HEK293T (cell line): ENCODE measurements at regions not wholly inside any gene's neighbourhood (a gene's known extent, or its start where the extent isn't known, plus 50 kb on each side); places are given as distances from the start of the nearest gene placed in this dataset.

Source experiments
- CTCF ChIA-PET: fragments of 350-600 bp; formaldehyde crosslinking; extraction: SDS; loops from one replicate; lab custom pipeline; 2021; ENCODE audit warnings: antibody characterized with exemption, inconsistent platforms; lab: Yijun Ruan, JAX
- POLR2A ChIA-PET: fragments of 350-600 bp; formaldehyde crosslinking; extraction: SDS; loops from one replicate; lab custom pipeline; 2020; ENCODE audit warnings: antibody characterized with exemption, inconsistent platforms; lab: Yijun Ruan, JAX
- DNase-seq: peaks from one replicate; pipeline ENCODE4 v3.0.0; 2012; ENCODE audit warnings: mixed read lengths; ENCODE audit errors: extremely low spot score
- ARNT ChIP-seq: fragments of 450-650 bp; IDR thresholded peaks from 2 replicates; pipeline ENCODE4 v1.6.1; 2017; ENCODE audit warnings: mild to moderate bottlenecking
- BHLHE40 ChIP-seq: fragments of 450-650 bp; IDR thresholded peaks from 2 replicates; pipeline ENCODE4 v1.6.1; 2016; ENCODE audit warnings: mild to moderate bottlenecking, moderate library complexity, borderline replicate concordance
- CTBP1 ChIP-seq: fragments of 450-650 bp; IDR thresholded peaks from 2 replicates; pipeline ENCODE4 v1.6.1; 2016; ENCODE audit warnings: borderline replicate concordance
- ELF4 ChIP-seq: fragments of 450-650 bp; IDR thresholded peaks from 2 replicates; pipeline ENCODE4 v1.6.1; 2017; ENCODE audit warnings: antibody characterized with exemption
- FOXA1 ChIP-seq: fragments of 450-650 bp; IDR thresholded peaks from 2 replicates; pipeline ENCODE4 v1.6.1; 2016; ENCODE audit warnings: mild to moderate bottlenecking
- FOXK2 ChIP-seq: fragments of 450-650 bp; IDR thresholded peaks from 2 replicates; pipeline ENCODE4 v1.6.1; 2016; ENCODE audit warnings: mild to moderate bottlenecking
- FOXM1 ChIP-seq: fragments of 450-650 bp; IDR thresholded peaks from 2 replicates; pipeline ENCODE4 v1.6.1; 2017; ENCODE audit warnings: mild to moderate bottlenecking, borderline replicate concordance
- HDGF ChIP-seq: fragments of 450-650 bp; IDR thresholded peaks from 2 replicates; pipeline ENCODE4 v1.6.1; 2017; ENCODE audit warnings: antibody characterized with exemption, borderline replicate concordance
- L3MBTL2 ChIP-seq: fragments of 450-650 bp; conservative IDR thresholded peaks from 2 replicates; pipeline ENCODE4 v1.6.1; 2016; ENCODE audit warnings: mild to moderate bottlenecking
- LEF1 ChIP-seq: fragments of 450-650 bp; IDR thresholded peaks from 2 replicates; pipeline ENCODE4 v1.6.1; 2017; ENCODE audit warnings: mild to moderate bottlenecking, borderline replicate concordance
- NFRKB ChIP-seq: fragments of 450-650 bp; IDR thresholded peaks from 2 replicates; pipeline ENCODE4 v1.6.1; 2016; ENCODE audit warnings: mild to moderate bottlenecking, moderate library complexity
- SP1 ChIP-seq: fragments of 450-650 bp; IDR thresholded peaks from 2 replicates; pipeline ENCODE4 v1.6.1; 2017
- SUZ12 ChIP-seq: fragments of 450-650 bp; IDR thresholded peaks from 2 replicates; pipeline ENCODE4 v1.6.1; 2016; ENCODE audit warnings: mild to moderate bottlenecking
- TARDBP ChIP-seq: fragments of 450-650 bp; IDR thresholded peaks from 2 replicates; pipeline ENCODE4 v1.6.1; 2016
- ZNF384 ChIP-seq: fragments of 450-650 bp; IDR thresholded peaks from 2 replicates; pipeline ENCODE4 v1.6.1; 2016
- TF ChIP-seq, protein P1 (sequence below): fragments of 450-650 bp; IDR thresholded peaks from 2 replicates; pipeline ENCODE4 v1.6.1; 2016

DNA sequence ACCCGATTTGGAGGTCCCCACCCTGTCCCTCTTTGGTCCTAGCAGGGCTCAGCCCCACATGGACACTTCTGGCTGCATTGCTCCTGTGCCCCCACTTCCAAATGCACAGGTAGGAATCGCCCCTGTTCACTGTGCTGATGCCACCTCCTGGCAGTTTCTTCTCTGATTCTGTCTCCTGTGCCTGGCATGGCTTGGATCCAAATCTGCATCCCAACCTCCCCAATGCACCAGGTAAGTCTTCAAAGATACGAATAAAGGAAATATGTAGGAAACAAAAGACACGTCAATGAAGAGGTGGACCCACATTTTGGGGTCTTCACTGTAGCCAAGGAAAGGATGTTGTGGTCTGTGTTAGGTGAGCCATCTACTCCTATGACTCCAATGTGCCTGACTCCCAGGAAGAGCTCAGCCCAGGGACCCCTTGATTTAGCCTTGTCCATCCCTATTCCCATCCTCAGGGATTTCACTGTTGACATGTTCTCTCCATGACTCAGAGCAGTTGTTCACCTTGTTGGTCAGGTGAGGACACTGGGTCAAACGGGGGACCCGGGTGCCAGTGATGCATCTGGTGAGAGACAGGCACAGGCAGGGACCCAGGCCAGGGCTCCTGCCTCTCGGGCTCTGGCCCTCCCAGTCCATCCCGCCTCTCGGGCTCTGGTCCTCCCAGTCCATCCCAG, 341.8 kb downstream of the CXCL12 start:
- DNase-seq: no peak
- ChIA-PET CTCF (no interaction called here), POLR2A (no interaction called here)
- TF ChIP-seq FOXA1: no peak
- no peak for TF ChIP-seq ELF4
- no peak for TF ChIP-seq BHLHE40
- no peak for TF ChIP-seq L3MBTL2
- no peak for TF ChIP-seq SUZ12
- TF ChIP-seq SP1: no peak
- TF ChIP-seq, protein P1, sequence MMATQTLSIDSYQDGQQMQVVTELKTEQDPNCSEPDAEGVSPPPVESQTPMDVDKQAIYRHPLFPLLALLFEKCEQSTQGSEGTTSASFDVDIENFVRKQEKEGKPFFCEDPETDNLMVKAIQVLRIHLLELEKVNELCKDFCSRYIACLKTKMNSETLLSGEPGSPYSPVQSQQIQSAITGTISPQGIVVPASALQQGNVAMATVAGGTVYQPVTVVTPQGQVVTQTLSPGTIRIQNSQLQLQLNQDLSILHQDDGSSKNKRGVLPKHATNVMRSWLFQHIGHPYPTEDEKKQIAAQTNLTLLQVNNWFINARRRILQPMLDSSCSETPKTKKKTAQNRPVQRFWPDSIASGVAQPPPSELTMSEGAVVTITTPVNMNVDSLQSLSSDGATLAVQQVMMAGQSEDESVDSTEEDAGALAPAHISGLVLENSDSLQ: no peak
- no peak for TF ChIP-seq LEF1
- TF ChIP-seq NFRKB: no peak
- TF ChIP-seq HDGF: no peak
- TF ChIP-seq FOXM1: no peak
- TF ChIP-seq ZNF384: no peak
- TF ChIP-seq FOXK2: no peak
- TF ChIP-seq TARDBP: no peak
- TF ChIP-seq ARNT: no peak

DNA sequence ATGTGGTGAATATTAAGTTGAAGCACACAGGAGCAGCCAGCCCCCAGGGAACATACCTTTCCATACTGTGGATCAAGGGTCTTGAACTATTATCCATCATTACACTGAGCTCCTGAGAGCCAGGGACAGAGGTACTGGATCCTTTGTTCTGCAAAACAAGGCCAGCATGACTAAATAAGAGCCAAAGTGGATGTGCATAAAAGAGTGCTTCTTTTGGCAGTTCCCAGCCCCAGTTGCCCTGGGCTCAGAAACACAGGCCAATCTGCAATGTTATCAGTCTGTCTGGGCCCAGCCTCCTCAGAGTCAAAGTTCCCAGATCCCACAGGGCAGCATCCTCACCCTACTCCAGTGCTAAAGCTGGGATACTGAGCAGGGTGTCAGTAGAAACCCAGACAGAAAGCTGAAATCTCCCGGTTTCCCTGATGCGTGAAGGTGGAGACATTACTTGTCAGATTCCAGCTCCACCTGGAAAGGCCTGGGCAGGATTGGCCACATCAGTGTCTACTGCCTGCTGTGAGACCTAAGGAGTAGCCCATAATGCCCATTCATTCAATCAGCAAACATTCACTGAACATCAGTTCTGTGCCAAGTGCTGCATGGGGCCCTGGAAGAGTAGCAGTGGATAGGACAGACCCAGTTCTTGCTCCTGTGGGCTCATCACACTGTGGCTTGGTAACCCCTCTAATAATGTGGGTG, 342.7 kb downstream of the CXCL12 start:
- no peak for TF ChIP-seq ELF4
- no peak for TF ChIP-seq BHLHE40
- TF ChIP-seq, protein P1: no peak
- no peak for TF ChIP-seq ARNT
- no peak for TF ChIP-seq FOXM1
- TF ChIP-seq NFRKB: no peak
- TF ChIP-seq FOXK2: no peak
- no peak for TF ChIP-seq CTBP1
- TF ChIP-seq L3MBTL2: no peak
- TF ChIP-seq SUZ12: no peak
- DNase-seq: no peak
- ChIA-PET CTCF (no interaction called here), POLR2A (no interaction called here)

DNA sequence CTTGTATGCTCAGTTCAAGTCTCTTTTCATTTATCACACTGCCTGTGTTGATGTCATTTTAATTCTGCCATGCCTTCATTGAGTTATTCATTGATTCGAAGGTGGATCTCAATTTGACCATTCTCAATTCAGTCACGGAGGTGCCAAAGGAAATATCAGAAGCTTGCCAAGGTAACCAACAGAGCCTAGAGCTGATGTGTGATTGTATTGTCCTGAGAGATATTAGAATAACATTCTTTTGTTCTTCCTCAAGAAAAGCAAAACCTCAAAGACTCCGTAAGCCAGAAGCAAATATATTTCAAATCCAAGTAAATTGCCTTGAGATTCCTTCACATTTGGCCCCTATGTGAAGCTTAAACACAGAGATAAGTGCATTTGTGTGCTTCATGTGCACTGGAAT, 345.3 kb downstream of the CXCL12 start:
- ChIA-PET CTCF (no interaction called here), POLR2A (no interaction called here)
- no peak for TF ChIP-seq SUZ12
- TF ChIP-seq TARDBP: no peak
- no peak for TF ChIP-seq NFRKB
- TF ChIP-seq, protein P1: no peak
- TF ChIP-seq FOXA1: no peak
- no peak for TF ChIP-seq CTBP1
- no peak for TF ChIP-seq FOXK2
- no peak for TF ChIP-seq L3MBTL2
- TF ChIP-seq BHLHE40: no peak
- TF ChIP-seq ELF4: no peak
- no peak for TF ChIP-seq FOXM1
- TF ChIP-seq ARNT: no peak
- DNase-seq: no peak

DNA sequence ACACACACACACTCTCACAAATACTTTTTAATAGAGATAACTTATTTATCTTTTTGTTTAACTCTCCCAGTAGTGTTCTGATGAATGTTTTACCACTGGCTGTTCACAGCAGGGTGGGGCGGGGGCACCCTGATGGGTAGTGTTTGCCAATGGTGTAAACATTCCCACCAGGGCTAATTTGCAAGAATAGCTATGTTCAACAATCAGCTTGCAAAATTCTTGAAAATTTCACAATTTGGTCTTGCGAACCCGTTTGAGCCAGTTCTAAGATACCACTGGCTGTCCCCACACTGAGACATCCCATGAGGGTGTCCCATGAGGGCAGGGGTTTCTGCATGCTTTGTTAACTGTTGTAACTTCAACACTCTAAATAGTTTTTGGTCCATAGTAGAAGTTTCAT, 348.5 kb downstream of the CXCL12 start:
- CTCF ChIA-PET: no interaction called here
- DNase-seq: no peak
- TF ChIP-seq FOXA1: no peak
- no peak for TF ChIP-seq L3MBTL2
- TF ChIP-seq FOXM1: no peak
- TF ChIP-seq SUZ12: no peak
- TF ChIP-seq BHLHE40: no peak
- TF ChIP-seq LEF1: no peak
- no peak for TF ChIP-seq FOXK2
- TF ChIP-seq, protein P1: no peak
- TF ChIP-seq NFRKB: no peak
- no peak for TF ChIP-seq ELF4
- no peak for TF ChIP-seq ZNF384
- no peak for TF ChIP-seq CTBP1
- no peak for TF ChIP-seq TARDBP
- no peak for TF ChIP-seq SP1
- TF ChIP-seq ARNT: no peak
- POLR2A ChIA-PET: no interaction called here

DNA sequence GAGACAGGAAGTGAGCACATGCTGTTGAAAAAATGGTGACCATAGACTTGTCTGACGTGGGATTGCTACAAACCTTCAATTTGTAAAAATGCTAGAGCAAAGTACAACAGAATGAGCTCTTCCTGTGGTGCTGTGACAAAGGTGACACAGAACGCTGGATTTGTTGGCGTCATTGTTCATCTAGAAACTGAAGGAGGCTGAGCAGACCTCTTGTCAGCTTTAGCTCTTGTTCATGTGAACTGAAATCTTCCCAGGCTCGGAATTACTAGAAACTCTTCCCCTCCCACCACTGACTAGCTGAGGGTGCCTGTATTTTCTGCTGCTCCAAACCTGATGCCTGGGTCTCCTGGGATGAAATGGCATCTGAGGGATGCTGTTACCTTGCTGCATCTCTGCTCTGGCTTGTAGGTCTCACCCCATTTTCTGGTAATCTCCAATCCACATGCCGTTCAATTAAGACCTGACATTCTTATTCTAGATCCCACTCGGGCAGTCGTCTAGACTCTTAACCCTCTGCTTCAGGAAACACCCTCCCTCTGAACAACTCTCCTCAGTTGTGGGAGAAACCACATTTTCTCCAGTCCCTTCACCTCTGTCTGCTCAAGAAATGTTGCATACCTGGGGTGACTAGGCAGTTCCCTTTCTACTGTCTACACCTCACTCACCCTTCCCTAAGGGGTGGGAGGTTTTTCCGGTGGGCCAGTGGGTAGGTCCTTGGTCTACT, 349.3 kb downstream of the CXCL12 start:
- TF ChIP-seq BHLHE40 (no peak), FOXK2 (no peak), ELF4 (no peak), SUZ12 (no peak), SP1 (no peak), NFRKB (no peak)
- DNase-seq: no peak
- ChIA-PET CTCF (no interaction called here), POLR2A (no interaction called here)
